Lower leg skin (tissue), 3 donors: ENCODE measurements at regions not wholly inside any gene's neighbourhood (a gene's known extent, or its start where the extent isn't known, plus 50 kb on each side); places are given as distances from the start of the nearest gene placed in this dataset.

Source experiments
- POLR2A ChIP-seq, 2 donors: fragments of 450-650 bp; IDR thresholded peaks; one replicate each; pipeline ENCODE4 v1.6.1; 2016 to 2017; ENCODE audit warnings: antibody characterized with exemption in 2 of 2, mild to moderate bottlenecking in 1 of 2, moderate library complexity in 1 of 2
- TF ChIP-seq, protein P1 (sequence below), 3 donors: fragments of 450-650 bp; IDR thresholded peaks; one replicate each; pipeline ENCODE4 v1.5.1; 2016; ENCODE audit warnings: antibody characterized with exemption in 3 of 3, mild to moderate bottlenecking in 3 of 3, moderate library complexity in 2 of 3

DNA sequence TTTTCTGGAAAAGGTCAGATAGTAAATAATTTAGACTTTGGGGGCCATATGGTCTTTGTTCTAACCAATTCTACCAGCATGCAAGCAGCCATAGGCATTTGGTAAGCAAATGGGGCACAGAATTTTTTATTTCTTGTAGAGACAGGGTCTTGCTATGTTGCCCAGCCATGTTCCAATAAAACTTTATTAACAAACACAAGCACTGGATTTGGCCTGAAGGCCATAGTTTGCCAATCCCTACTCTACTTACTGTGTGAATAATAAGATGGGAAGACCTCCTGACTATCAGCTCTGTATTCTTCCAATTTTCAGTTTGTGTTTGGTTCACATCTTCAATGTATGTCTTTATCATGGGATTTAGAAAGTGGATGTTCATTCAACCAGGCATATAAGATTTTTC, 53.0 kb upstream of the SERP2 start:
- TF ChIP-seq POLR2A (IDR thresholded peaks at IDR 0.05) = no peak
- TF ChIP-seq, protein P1, sequence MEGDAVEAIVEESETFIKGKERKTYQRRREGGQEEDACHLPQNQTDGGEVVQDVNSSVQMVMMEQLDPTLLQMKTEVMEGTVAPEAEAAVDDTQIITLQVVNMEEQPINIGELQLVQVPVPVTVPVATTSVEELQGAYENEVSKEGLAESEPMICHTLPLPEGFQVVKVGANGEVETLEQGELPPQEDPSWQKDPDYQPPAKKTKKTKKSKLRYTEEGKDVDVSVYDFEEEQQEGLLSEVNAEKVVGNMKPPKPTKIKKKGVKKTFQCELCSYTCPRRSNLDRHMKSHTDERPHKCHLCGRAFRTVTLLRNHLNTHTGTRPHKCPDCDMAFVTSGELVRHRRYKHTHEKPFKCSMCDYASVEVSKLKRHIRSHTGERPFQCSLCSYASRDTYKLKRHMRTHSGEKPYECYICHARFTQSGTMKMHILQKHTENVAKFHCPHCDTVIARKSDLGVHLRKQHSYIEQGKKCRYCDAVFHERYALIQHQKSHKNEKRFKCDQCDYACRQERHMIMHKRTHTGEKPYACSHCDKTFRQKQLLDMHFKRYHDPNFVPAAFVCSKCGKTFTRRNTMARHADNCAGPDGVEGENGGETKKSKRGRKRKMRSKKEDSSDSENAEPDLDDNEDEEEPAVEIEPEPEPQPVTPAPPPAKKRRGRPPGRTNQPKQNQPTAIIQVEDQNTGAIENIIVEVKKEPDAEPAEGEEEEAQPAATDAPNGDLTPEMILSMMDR (IDR thresholded peaks at IDR 0.05) = no peak
